ENCODE measurements at regions not wholly inside any gene's neighbourhood (a gene's known extent, or its start where the extent isn't known, plus 50 kb on each side); places are given as distances from the start of the nearest gene placed in this dataset.

GRCh38 chr1:59198564-59198963 is 98.3 kb upstream of the FGGY start:
- no peak overlapping the region for H3K27ac ChIP-seq (ENCODE audit: low read length)
- no peaks in the 10 kb centered on the region for H3K27me3 ChIP-seq (ENCODE audit: control insufficient read depth, insufficient read depth, low read length)
- no peak overlapping the region for H3K4me3 ChIP-seq (ENCODE audit: low read depth in 2 of 2, low read length in 2 of 2)
- ChIA-PET POLR2A (no interaction called here), CTCF (no interaction called here)
- no peak for ATAC-seq
- DNase-seq (ENCODE audit: low read depth, low spot score): no peak
- no peaks in the 10 kb centered on the region for H3K36me3 ChIP-seq (ENCODE audit: control insufficient read depth, insufficient read depth, low read length)
- no peaks in the 10 kb centered on the region for H3K4me1 ChIP-seq (ENCODE audit: control insufficient read depth, insufficient read depth, low read length)
- no peak for TF ChIP-seq SIN3A (IDR thresholded peaks at IDR 0.05; ENCODE audit: borderline replicate concordance, insufficient read depth, low read depth, low read length)
- TF ChIP-seq TCF7L2 (IDR thresholded peaks at IDR 0.05; ENCODE audit: low read depth, low read length): no peak
- TF ChIP-seq, protein P1, sequence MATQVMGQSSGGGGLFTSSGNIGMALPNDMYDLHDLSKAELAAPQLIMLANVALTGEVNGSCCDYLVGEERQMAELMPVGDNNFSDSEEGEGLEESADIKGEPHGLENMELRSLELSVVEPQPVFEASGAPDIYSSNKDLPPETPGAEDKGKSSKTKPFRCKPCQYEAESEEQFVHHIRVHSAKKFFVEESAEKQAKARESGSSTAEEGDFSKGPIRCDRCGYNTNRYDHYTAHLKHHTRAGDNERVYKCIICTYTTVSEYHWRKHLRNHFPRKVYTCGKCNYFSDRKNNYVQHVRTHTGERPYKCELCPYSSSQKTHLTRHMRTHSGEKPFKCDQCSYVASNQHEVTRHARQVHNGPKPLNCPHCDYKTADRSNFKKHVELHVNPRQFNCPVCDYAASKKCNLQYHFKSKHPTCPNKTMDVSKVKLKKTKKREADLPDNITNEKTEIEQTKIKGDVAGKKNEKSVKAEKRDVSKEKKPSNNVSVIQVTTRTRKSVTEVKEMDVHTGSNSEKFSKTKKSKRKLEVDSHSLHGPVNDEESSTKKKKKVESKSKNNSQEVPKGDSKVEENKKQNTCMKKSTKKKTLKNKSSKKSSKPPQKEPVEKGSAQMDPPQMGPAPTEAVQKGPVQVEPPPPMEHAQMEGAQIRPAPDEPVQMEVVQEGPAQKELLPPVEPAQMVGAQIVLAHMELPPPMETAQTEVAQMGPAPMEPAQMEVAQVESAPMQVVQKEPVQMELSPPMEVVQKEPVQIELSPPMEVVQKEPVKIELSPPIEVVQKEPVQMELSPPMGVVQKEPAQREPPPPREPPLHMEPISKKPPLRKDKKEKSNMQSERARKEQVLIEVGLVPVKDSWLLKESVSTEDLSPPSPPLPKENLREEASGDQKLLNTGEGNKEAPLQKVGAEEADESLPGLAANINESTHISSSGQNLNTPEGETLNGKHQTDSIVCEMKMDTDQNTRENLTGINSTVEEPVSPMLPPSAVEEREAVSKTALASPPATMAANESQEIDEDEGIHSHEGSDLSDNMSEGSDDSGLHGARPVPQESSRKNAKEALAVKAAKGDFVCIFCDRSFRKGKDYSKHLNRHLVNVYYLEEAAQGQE (IDR thresholded peaks at IDR 0.05; ENCODE audit: insufficient read depth in 1 of 2, low read depth in 2 of 2, low read length in 1 of 2): no peak
- no peak for TF ChIP-seq POLR2AphosphoS5 (IDR thresholded peaks at IDR 0.05; ENCODE audit: low read depth, low read length)
- TF ChIP-seq, protein P2, sequence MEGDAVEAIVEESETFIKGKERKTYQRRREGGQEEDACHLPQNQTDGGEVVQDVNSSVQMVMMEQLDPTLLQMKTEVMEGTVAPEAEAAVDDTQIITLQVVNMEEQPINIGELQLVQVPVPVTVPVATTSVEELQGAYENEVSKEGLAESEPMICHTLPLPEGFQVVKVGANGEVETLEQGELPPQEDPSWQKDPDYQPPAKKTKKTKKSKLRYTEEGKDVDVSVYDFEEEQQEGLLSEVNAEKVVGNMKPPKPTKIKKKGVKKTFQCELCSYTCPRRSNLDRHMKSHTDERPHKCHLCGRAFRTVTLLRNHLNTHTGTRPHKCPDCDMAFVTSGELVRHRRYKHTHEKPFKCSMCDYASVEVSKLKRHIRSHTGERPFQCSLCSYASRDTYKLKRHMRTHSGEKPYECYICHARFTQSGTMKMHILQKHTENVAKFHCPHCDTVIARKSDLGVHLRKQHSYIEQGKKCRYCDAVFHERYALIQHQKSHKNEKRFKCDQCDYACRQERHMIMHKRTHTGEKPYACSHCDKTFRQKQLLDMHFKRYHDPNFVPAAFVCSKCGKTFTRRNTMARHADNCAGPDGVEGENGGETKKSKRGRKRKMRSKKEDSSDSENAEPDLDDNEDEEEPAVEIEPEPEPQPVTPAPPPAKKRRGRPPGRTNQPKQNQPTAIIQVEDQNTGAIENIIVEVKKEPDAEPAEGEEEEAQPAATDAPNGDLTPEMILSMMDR (IDR thresholded peaks at IDR 0.05): no peak
- intact Hi-C loops (cut with micrococcal nuclease; ENCODE audit: unreplicated experiment): no loop called here
- BruUV-seq (replicated peaks): no TSS peak
- in situ Hi-C loops (cut with HindIII; ENCODE audit: low pct_unique_long_range_greater_than_20kb, low sequenced_read_pairs): no loop called here
- no peaks in the 10 kb centered on the region for H3K9me3 ChIP-seq (ENCODE audit: control insufficient read depth, insufficient read depth, low read depth, low read length)

GRCh38 chr1:59199147-59199546 is 97.7 kb upstream of the FGGY start:
- DNase-seq (ENCODE audit: low read depth, low spot score) (no peak), ATAC-seq (no peak)
- Histone ChIP-seq H3K27ac (ENCODE audit: low read length) (no peak overlapping the region), H3K36me3 (ENCODE audit: control insufficient read depth, insufficient read depth, low read length) (no peaks in the 10 kb centered on the region), H3K4me3 (ENCODE audit: low read depth in 2 of 2, low read length in 2 of 2) (no peak overlapping the region), H3K27me3 (ENCODE audit: control insufficient read depth, insufficient read depth, low read length) (no peaks in the 10 kb centered on the region), H3K4me1 (ENCODE audit: control insufficient read depth, insufficient read depth, low read length) (no peaks in the 10 kb centered on the region), H3K9me3 (ENCODE audit: control insufficient read depth, insufficient read depth, low read depth, low read length) (no peaks in the 10 kb centered on the region)
- TF ChIP-seq TCF7L2 (IDR thresholded peaks at IDR 0.05; ENCODE audit: low read depth, low read length) (no peak), POLR2AphosphoS5 (IDR thresholded peaks at IDR 0.05; ENCODE audit: low read depth, low read length) (no peak), SIN3A (IDR thresholded peaks at IDR 0.05; ENCODE audit: borderline replicate concordance, insufficient read depth, low read depth, low read length) (no peak)
- TF ChIP-seq, protein P2 (IDR thresholded peaks at IDR 0.05): no peak
- TF ChIP-seq, protein P1 (IDR thresholded peaks at IDR 0.05; ENCODE audit: insufficient read depth in 1 of 2, low read depth in 2 of 2, low read length in 1 of 2): no peak
- in situ Hi-C loops (cut with HindIII; ENCODE audit: low pct_unique_long_range_greater_than_20kb, low sequenced_read_pairs): no loop called here
- BruUV-seq (replicated peaks): no TSS peak
- POLR2A ChIA-PET: no interaction called here
- intact Hi-C loops (cut with micrococcal nuclease; ENCODE audit: unreplicated experiment): no loop called here
- CTCF ChIA-PET: no interaction called here
